Mucosa of descending colon (tissue), 3 donors: ENCODE measurements at regions not wholly inside any gene's neighbourhood (a gene's known extent, or its start where the extent isn't known, plus 50 kb on each side); places are given as distances from the start of the nearest gene placed in this dataset.

Experiments
- ATAC-seq: fragments of 200-7000 bp; cut with Tn5 transposase; one replicate; pipeline ENCODE4 v1.9.1; 2020; ENCODE audit warnings: mild to moderate bottlenecking, moderate library complexity
- DNase-seq, 3 donors: peaks; one replicate each; pipeline ENCODE4 v3.0.0-alpha.2; 2020
- H3K36me3 ChIP-seq: fragments of 200-600 bp; one replicate; pipeline ENCODE4 v1.8.0; 2021; ENCODE audit warnings: low read depth, mild to moderate bottlenecking
- H3K4me1 ChIP-seq: fragments of 200-600 bp; one replicate; pipeline ENCODE4 v1.8.0; 2021; ENCODE audit warnings: low read depth, mild to moderate bottlenecking
- H3K4me3 ChIP-seq: fragments of 200-600 bp; one replicate; pipeline ENCODE4 v1.8.0; 2021; ENCODE audit warnings: mild to moderate bottlenecking
- H3K9me3 ChIP-seq: fragments of 200-600 bp; one replicate; pipeline ENCODE4 v1.8.0; 2021; ENCODE audit warnings: mild to moderate bottlenecking
- CTCF ChIP-seq: fragments of 200-600 bp; IDR thresholded peaks from one replicate; pipeline ENCODE4 v1.8.0; 2022; ENCODE audit warnings: antibody characterized with exemption, mild to moderate bottlenecking
- intact Hi-C, 2 donors: fragments of 100-400 bp; cut with DNase I in 1 of 2; cut with micrococcal nuclease in 1 of 2; formaldehyde crosslinking; loops; one replicate each; pipeline versions ENCODE4 v1.11.0 to v1.11.1; 2022; cut with DNase I, micrococcal nuclease
- donor health status: DM: no; HTN: no; CAD: no; lungs with moderate emphysema.
- donor health status: DM: no; HTN: no; CAD: no.
- donor health status: DM: no; HTN: yes; CAD: no.

- Histone ChIP-seq H3K4me1 (no peaks in the 10 kb centered on the region), H3K36me3 (no peaks in the 10 kb centered on the region), H3K9me3 (no peaks in the 10 kb centered on the region), H3K4me3 (no peak overlapping the region)
- ATAC-seq (no peak), DNase-seq (no peak)
- intact Hi-C loops: no loop called here
- TF ChIP-seq CTCF: no peak
Observed at GRCh38 chr1:83718338-83718737, 280.6 kb downstream of the TTLL7 start.

GRCh38 chr1:83717785-83718184 lies 281.1 kb downstream of the TTLL7 start:
- TF ChIP-seq CTCF: no peak
- intact Hi-C loops: no loop called here
- no peak for ATAC-seq
- Histone ChIP-seq H3K36me3 (no peaks in the 10 kb centered on the region), H3K4me1 (no peaks in the 10 kb centered on the region), H3K9me3 (no peaks in the 10 kb centered on the region), H3K4me3 (no peak overlapping the region)
- DNase-seq: no peak

- H3K9me3 ChIP-seq: no peaks in the 10 kb centered on the region
- ATAC-seq: no peak
- H3K4me1 ChIP-seq: no peaks in the 10 kb centered on the region
- intact Hi-C loops: no loop called here
- H3K36me3 ChIP-seq: no peaks in the 10 kb centered on the region
- DNase-seq: no peak
- no peak overlapping the region for H3K4me3 ChIP-seq
- no peak for TF ChIP-seq CTCF
Observed at GRCh38 chr1:83716641-83717040, 282.3 kb downstream of the TTLL7 start.

GRCh38 chr1:83715550-83715949 lies 283.4 kb downstream of the TTLL7 start:
- intact Hi-C loops: no loop called here
- H3K9me3 ChIP-seq: no peaks in the 10 kb centered on the region
- no peak overlapping the region for H3K4me3 ChIP-seq
- ATAC-seq (no peak), DNase-seq (no peak)
- H3K4me1 ChIP-seq: no peaks in the 10 kb centered on the region
- no peak for TF ChIP-seq CTCF
- H3K36me3 ChIP-seq: no peaks in the 10 kb centered on the region

- Histone ChIP-seq H3K9me3 (no peaks in the 10 kb centered on the region), H3K36me3 (no peaks in the 10 kb centered on the region), H3K4me3 (no peak overlapping the region), H3K4me1 (no peaks in the 10 kb centered on the region)
- ATAC-seq (no peak), DNase-seq (no peak)
- no peak for TF ChIP-seq CTCF
- intact Hi-C loops: no loop called here
Observed at GRCh38 chr1:83709662-83710061, 289.3 kb downstream of the TTLL7 start.

GRCh38 chr1:83706354-83706938 lies 292.5 kb downstream of the TTLL7 start:
- no peaks in the 10 kb centered on the region for H3K36me3 ChIP-seq
- DNase-seq: no peak
- no peak overlapping the region for H3K4me3 ChIP-seq
- intact Hi-C loops: no loop called here
- no peak for TF ChIP-seq CTCF
- ATAC-seq: no peak
- no peaks in the 10 kb centered on the region for H3K4me1 ChIP-seq
- H3K9me3 ChIP-seq: no peaks in the 10 kb centered on the region
